HL-60/S4 (cell line): ENCODE measurements at regions not wholly inside any gene's neighbourhood (a gene's known extent, or its start where the extent isn't known, plus 50 kb on each side); places are given as distances from the start of the nearest gene placed in this dataset.
"Not testable (repeated sequence)": the region's sequence is repeated elsewhere in the genome, so short reads cannot be mapped to it uniquely, and the experiment has no call there.

Source experiments
- in situ Hi-C: fragments of 300-500 bp; cut with MboI; formaldehyde crosslinking; loops from 2 replicates; pipeline ENCODE4 v1.14.3; 2022; ENCODE audit warnings: low sequenced_read_pairs

DNA sequence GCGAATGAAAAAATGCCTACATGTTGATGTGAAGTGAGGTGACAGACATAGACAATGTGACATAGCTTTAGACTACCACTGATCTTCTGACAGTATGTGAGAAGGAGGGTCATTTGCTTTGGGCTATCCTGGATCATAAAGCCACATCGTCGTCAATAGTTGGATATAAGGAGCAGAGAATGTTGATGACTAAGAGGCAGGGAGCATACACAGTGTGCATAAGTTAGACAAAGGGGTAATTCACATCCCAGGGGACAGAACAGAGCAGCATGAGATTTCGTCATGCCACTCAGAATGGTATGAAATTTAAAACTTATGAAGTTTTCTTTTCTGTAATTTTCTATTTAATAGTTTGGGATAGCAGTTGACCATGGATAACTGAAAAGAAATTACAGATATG is 403.2 kb downstream of the DSC3 start:
- in situ Hi-C loops, result no loop called here

DNA sequence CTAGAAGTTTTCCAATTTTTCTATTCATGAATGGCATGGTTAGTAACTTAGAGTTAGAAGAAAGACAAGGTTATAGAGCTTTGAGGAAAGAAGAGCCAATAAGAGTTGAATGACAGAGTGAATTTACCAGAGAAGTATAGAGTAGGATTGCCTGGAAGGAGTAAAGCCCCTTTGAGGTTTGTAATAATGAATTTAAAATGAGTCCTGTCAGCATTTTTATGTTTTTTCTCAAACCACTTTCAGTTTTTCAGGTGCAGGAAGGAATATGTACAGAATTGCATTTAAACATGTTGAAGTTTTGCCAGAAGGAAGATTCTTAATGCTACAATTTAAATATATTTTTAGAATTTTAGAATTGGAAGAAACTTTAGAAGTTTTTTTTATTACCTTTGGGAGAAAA is 408.3 kb downstream of the DSC3 start:
- in situ Hi-C loops, result no loop called here

DNA sequence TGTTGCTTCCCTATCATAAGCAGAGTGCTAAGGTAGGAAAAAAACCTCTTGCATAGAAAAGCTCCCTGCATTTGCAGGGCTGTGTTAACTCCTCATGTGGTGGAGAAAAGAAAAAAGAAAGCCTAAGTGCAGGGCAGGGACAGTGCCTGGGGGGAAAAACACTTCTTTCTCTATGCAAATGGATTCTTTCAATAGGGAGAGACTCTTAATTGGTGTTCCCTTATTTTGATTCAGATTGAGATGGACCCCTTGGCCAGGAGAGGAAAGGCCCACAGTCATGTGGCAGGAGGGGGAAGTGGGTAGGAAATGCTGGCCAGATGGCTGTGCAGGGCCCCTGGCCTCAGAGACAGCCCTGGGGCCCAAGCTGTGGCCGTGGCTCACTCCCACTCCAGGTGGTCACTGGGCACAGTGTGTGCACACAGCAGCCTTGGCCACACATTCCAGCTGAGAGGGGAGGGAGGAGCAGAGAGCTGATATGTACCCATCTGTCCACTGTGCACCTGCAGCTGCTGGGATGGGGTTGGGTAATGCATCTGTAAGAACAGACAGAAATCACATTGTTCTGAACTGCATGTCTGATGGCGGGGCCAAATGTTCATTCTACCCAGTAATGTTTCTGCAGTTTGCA is 410.4 kb downstream of the DSC3 start:
- in situ Hi-C loops, result no loop called here

DNA sequence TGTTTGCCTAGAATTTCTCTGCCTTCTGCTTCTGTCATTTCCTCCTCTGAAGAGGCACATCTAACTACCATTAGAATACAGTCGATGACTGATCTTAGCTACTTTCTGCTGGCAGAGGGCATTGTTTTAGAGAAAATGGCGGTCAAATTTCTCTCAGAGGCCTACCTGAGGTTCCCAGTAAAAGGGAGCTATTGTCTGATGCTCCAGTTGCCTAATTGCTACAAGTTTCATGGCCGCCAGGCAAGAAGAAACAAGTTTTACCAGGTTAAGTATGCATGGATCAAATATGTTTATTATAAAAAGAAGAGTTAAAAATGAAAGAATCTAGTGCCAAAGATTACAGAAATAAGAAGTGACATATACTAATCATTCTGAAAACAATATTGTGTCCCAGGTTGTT is 416.6 kb downstream of the DSC3 start:
- in situ Hi-C loops, result no loop called here

DNA sequence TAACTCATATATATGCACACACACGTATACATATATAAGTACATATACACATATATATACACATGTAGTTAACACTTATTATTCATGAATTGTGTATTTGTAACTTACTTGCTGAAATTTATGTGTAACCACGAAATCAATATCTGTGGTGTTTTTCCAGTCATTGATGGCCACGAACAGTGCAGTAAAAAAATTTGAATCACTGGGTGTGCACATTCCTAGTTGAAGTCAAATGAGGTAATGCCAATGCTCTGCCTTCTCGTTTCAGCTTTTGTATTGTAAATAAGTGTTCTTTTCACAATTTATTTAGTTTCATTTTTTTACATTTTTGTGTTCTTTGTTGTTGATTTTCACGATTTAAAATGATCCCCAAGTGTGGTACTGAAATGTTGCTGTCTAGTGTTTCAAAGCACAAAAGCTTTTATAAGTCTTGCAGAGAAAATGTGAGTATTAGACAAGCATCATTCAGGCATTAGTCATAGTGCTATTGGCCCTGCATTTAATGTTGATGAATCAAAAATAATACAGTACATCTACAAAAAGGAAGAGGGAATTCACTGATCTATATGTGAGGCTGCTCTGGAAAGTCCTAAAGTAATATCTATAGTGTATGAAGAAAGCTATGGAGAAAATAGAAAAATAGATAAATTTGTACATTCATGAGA is 419.0 kb downstream of the DSC3 start:
- in situ Hi-C loops, result no loop called here

DNA sequence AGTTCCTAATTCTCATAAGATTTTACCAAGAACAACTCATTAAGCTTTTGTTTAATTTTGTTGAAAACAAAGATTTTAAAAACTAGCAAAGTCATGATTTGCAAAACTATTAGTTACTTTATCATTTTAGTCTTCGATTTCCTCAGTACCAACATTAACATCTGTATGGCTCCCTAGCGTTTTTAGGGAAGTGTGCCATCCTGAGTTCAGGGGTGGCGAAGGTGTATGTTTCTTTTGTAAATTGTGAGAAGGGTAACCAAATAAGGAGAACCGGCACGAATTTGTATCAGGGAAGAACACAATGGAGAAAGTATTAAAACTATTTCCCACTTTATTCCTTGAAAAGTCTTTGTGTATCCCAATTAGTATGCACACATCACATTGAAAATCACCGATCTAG is 419.9 kb downstream of the DSC3 start:
- in situ Hi-C loops, result no loop called here

DNA sequence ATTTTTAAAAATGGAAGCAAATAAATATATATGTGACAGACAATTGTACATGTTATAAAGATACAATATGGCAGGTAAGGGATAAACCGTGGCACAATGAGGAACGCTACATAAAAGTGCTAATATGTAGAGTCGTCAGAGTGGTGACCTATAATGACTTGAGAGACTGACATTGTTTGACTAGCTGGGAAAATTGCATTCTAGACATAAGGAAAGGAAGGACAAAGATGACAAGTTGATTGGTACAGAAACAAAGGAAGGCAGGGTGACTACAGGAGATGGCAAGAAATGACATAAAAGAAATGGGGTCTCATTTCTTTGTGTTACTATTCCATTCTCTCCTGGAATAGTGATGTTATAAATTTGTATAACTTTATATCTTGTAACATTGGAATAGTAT is 420.4 kb downstream of the DSC3 start:
- in situ Hi-C loops, result no loop called here

DNA sequence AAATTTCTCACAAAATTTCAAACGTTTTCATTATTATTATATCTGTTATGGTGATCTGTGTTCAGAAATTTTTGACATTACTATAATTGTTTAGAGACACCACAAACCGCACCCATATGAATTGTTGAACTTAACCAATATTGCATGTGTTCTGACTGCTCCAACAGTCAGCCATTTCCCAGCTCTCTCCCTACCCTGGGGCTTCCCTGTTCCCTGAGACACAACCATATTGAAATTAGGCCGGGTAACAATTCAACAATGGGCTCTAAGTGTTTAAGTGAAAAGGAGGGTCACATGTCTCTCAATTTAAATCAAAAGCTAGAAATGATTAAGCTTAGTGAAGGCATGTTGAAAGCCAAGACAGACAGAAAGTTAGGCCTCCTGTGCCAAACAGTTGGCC is 424.0 kb downstream of the DSC3 start:
- in situ Hi-C loops, result no loop called here

DNA sequence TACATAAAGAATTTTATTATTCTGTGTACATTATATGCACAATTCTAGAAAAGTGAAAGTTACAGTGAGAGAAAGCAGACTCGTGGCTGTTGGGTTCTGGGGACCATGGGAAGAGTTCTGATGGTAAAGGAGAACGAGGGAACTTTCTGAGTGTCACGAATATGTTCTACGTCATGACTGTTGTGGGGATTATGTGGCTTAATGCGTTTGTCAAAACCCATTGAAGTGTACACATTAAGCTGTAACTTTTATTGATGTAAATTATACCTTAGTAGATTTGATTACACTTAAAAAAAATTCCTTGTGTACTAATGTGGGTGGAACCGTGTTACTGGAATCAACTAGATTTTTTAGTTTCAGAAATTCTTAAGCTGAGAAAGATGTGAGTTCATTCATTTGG is 426.1 kb downstream of the DSC3 start:
- in situ Hi-C loops, result no loop called here

DNA sequence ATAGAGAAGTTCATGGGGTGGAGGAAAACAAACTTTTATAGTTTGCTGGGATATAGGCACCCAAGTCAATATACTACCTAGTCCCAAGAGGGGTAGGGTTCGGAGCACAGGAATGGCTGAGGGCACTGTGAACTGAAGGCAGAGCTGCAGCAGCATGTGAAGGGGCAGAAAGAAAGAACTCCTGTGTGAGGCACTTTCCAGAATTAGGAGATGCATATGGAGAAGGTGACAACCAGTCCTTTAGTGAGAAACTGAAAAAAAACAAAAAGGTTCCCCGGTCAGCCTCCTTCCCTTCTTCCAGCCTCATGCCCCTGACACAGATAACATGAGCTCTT is 429.1 kb downstream of the DSC3 start:
- in situ Hi-C loops, result no loop called here

DNA sequence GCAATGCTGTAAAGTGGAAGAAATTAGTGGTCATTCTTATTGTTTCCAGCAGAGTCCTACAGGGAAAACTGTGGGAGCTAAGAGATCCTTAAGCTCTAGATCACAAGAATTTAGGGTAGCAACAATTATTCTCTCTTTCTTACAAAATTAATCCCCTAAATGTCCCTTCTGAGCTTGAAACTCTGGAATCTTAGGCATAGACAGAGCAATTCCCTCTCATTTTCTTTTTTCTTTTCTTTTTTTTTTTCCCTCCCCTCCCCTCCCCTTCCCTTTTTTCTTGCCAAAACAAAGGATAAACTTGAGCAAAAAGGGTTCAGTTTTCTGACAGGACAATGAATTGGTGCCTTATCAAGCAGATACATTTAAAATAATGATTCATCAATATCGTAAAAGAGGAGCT is 441.0 kb downstream of the DSC3 start:
- in situ Hi-C loops, result no loop called here

DNA sequence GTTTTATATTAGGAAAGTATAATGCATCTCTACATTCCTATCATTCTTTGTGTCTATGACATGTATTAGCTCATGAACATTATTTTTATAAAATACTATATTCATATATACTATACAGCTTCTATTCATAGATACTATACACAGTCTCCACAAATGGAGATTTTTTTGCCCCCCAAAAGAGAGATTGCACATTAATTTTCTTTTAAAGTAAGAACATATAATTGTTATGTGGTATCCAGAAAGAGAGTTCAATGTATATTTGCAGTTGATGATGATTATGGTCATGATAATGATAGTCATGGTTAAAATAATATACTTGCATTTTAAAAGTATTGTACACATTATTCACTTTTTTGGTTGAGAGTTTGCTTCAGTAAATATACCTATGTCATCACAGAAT is 445.3 kb downstream of the DSC3 start:
- in situ Hi-C loops, result no loop called here

DNA sequence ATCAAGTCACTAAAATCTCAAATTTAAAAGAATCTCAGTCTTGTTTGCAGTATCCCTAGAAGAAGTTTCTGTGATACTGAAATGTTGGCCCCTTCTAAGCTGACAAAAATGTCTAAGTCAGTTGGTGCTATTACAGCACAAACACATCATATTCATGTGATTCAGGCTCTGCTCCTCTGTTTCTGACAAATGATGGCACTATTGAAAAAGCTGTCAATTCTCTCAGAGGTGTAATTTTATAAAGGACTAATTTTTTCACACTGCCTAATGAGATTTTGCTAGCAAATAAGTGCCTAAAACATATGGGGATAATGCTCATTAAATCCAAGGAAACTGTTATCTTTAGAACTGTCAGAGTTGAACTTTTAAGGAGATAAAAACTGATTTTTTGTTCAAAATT is 445.9 kb downstream of the DSC3 start:
- in situ Hi-C loops, result no loop called here

DNA sequence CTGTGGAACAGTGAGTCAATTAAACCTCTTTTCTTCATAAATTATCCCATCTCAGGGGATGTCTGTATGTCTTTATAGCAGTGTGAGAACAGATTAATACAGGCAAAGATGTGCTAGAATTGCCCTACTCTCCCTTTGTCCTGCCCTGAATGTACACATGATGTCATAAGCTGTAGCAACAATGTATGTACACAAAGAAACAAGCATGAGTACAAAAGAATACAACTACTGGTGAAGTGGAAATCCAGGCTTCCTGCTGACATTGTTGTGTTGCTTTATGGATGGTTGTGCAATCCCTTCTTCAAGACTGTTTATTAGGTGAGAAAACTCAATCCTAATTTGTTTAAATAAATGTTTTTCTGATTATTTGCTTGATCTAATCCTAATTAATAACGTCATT is 446.6 kb downstream of the DSC3 start:
- in situ Hi-C loops, result no loop called here

DNA sequence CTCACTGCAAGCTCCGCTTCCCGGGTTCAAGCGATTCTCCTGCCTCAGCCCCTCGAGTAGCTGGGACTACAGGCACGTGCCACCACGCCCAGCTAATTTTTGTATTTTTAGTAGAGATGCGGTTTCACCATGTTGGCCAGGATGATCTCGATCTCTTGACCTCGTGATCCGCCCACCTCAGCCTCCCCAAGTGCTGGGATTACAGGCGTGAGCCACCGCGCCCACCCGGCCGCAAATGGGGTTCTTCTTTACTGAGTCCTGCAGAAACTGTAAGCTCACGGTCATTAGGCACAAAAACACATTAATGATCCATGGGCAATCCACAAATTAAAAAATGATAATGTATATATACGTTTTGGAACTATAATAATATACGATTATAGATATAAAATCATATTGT is 447.6 kb downstream of the DSC3 start:
- in situ Hi-C loops, result not testable (repeated sequence)

DNA sequence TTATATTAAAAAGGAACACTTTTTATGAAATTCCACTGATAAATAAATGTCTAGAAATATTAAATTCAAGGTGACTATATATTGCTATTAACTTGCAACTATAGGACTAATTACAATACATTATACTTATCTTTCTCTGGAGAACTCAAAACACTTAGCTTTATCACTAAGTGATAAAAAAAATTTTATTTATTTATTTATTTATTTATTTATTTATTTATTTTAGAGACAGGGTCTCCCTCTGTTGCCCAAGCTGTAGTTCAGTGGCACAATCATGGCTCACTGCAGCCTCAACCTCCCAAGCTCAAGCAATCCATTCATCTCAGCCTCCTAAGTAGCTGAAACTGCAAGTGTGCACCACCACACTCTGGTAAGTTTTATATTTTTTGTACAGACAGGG is 451.1 kb downstream of the DSC3 start:
- in situ Hi-C loops, result no loop called here

DNA sequence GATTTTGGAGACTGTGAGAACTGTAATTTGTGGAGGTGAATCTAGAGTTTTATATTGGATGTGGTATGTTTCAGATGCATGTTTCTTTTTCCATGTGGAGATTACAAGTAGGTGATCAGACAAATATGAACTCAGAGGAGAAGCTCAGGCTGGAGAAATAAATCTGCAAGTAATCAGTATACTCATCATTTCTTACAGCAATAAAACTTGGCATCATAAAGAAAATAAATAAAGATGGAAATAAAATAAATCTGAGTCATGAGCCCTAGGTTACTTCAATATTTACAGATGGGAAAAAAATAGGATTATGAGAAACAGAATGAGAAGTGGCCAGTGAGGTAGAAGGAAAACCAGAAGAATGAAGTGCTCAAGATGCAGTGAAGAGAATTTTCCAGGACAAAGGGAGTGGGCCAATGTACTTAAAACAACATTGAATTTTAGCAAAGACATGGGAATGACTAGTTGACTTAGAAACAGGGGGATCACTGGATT is 453.8 kb downstream of the DSC3 start:
- in situ Hi-C loops, result no loop called here

DNA sequence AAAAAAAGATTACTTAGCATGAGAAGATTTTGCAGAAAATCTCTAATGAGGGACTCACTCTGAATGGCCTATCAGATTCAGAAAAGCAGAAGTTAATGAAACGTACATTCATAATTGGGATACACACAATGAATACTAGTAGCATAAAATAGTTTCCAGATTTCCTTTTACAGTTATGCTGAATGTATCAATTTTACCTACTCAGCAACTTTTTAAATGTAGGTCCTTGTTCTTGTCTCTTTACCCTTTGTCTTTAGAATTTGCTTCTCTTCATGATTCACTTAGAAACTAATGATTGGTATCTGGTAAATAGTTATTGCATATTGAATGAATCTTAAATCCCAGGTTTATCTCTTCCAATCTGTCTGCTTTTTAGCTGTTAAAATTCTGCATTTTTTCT is 458.8 kb downstream of the DSC3 start:
- in situ Hi-C loops, result no loop called here

DNA sequence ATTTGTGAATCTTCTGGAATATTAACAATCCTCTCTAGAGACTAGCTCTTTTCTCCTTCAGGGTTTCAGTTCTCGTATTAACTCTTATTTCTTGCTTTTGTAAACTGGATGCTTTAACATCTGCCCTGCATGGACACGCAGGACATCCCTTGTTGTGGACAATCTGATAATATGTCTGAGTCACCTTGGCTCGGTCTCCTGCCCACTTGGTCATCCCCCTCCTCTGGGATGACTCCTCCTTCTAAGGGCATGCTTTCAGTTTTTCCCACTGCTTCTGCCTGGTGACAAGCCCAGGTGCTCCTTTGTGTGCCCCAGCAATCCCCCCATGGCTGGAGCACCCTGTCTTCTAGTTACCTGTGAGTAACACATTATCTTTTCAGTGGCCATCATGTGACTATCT is 460.5 kb downstream of the DSC3 start:
- in situ Hi-C loops, result no loop called here

DNA sequence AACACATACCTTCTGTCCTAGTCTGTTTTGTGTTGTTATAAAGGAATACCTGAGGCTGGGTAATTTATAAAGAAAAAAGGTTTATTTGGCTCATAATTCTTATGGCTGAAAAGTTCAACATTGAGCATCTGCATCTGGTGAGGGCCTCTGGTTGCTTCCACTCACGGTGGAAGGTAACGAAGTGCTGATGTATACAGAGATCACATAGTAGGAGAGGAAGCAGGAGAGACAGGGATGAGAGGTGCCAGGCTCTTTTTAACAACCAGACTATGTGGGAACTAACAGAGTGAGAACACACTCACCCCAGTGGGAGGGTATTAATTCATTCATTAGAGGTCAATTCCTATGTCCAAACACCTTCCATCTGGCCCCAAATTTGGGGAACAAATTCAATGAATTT is 463.8 kb downstream of the DSC3 start:
- in situ Hi-C loops, result no loop called here

DNA sequence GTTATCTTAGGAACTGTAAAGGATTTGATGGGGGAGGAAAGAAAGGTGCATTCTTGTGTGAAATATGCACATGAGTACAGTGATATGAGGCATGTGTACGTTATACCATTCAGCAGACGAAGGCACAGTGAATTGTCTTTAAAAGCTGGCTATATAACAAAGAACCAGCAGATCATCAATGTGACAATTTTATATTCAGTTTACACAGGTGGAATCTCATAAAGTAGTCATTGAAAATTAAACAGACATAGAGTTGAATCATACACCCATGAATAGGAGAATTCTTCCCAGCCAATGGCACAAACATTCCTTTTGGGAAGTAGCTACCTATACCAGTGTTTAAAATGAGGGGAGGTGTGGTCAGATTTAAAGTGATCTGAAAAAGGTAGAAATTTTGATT is 470.3 kb downstream of the DSC3 start:
- in situ Hi-C loops, result no loop called here

DNA sequence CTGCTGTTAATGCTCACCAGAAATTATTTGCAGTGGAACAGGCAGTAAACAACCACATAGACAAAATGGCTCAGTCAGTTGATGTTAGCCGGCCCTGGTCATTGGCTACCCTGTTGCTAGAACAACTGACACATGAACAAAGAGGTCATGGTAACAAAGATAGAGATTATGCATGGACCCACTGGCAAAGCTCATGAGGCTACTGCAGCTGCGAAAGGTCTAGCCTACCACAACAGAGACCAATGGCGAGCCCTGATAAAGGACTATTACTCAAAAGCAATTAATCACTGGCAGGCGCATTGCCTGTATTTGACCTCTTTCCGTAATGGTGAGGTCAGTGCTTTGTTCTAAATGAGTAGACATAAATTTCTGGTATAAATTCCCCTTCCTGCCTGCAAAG is 474.2 kb downstream of the DSC3 start:
- in situ Hi-C loops, result no loop called here

DNA sequence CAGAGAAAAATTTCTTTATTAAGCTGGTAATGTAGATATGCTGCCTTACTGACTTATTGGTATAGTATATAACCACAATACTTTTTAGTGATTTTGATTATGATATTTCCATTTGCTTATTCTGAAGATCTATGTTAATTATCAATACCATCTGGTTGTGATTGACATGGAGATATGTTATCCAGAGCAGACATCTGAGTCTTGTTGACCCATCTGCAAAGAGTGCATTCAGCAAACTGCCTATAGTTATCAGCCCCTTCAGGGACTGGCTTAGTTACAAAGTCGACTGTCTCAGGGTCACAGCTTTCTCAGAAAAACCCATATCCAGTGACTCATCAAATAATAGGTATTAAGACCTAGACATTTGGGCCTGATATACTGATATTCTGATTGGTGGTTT is 475.7 kb downstream of the DSC3 start:
- in situ Hi-C loops, result no loop called here
